ENCODE measurements at regions not wholly inside any gene's neighbourhood (a gene's known extent, or its start where the extent isn't known, plus 50 kb on each side); places are given as distances from the start of the nearest gene placed in this dataset.
"Not testable (repeated sequence)": the region's sequence is repeated elsewhere in the genome, so short reads cannot be mapped to it uniquely, and the experiment has no call there.

DNA sequence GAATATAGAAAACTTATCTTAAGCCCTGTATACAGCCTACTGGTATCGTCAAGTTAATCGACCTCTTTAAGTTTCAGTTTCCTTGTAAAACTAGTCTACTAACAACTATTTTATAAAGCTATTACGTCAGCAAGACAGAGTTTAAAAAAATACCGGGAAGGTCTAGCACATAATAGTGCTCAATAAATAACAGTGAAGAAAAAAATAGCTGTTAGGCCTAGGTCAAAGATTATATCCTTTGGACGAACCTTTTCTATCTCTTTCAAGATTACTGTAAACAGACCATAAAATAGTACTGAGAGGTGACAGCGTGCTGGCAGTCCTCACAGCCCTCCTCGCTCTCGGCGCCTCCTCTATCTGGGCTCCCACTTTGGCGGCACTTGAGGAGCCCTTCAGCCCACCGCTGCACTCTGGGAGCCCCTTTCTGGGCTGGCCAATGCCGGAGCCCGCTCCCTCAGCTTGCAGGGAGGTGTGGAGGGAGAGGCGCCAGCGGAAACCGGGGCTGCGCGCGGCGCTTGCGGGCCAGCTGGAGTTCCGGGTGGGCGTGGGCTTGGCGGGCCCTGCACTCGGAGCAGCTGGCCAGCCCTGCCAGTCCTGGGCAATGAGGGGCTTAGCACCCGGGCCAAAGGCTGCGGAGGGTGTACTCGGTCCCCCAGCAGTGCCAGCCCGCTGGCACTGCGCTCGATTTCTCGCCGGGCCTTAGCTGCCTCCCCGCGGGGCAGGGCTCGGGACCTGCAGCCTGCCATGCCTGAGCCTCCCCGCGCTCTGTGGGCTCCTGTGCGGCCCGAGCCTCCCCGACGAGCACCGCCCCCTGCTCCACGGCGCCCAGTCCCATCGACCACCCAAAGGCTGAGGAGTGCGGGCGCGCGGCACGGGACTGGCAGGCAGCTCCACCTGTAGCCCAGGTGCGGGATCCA lies 119.1 kb upstream of the HSF2 start:
- not testable (repeated sequence) for DNase-seq (ENCODE audit: low spot score)

DNA sequence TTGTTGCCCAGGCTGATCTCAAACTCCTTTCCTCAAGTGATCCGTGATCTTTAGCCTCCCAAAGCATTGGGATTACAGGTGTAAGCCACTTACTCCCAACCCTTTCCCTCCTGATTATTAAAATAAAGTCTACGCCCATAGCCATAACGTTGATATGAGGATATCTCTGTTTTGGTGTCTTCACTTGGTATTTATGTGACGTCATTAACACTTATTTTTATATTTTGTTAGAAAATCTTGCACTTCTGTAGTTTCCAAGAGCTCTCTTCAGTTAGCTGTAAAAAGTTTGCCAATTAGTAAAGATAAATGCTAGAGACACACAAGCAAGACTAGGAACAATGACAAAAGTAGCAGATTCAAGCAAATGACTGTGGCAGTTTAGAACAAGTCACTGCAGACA lies 115.6 kb upstream of the HSF2 start:
- DNase-seq (ENCODE audit: low spot score): no peak

DNA sequence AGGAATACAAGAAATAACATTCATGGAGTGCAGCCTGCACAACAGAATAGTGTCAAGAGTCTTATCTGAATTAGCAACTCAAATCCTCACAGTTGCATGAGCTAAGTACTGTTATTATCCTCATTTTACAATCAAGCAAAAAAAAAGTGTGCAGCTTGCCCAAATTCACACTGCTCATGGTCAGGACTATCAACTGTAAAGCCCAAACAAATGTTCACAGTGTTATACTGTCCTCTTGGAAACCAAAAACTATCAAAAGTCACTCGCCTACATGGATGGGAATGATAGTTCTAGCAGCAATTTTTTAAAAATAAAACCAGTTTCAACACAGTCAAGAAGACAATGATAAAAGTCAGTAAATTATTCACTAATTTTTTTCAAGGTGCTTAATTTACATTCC lies 114.6 kb upstream of the HSF2 start:
- no peak for DNase-seq (ENCODE audit: low spot score)

DNA sequence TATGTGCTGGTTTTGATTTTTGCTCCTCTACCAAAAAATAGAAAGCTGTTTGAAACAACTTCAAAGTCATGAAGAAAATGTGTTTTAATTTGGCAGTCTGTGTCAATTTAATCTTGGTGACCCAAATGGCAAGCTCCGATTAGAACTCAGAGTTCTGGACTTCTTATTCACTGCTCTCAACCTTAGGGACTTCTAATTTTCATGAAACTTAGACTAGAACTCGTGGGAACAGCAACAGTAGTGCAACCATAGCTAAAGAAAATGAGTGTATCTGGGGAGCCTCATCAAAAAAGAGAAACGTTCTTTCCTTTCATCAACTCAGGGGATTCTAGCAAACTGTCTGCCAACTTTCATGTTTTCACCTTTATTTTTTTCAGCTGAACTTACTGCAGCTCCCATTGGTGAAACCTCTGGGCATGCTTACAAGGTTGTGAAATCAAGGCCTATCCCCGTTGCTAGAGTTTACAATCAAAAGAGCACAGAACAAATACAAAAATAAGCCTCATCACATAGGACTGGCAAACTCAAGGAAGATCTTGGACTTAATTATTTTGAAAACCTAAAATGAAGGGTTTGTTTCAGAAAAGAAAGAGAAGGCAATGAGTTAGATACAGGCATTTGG lies 114.0 kb upstream of the HSF2 start:
- DNase-seq (ENCODE audit: low spot score): no peak

DNA sequence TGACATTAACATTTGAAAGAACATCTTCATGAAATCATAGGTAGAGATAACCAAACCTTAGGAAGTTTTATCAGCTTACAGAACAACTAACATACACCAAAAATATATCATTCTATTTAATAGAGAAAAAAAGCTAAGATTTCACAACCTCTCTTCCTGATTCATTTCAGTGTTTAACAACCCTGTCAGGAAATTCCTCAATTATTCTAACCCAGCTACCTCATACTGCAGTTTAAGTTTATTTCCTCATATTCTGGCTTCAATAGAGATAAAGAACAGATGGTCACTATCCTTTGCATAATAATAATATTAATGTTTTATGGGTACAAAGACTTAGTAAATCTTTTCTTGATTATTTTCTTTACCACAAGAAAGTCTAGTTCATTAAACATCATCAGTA lies 112.9 kb upstream of the HSF2 start:
- no peak for DNase-seq (ENCODE audit: low spot score)

DNA sequence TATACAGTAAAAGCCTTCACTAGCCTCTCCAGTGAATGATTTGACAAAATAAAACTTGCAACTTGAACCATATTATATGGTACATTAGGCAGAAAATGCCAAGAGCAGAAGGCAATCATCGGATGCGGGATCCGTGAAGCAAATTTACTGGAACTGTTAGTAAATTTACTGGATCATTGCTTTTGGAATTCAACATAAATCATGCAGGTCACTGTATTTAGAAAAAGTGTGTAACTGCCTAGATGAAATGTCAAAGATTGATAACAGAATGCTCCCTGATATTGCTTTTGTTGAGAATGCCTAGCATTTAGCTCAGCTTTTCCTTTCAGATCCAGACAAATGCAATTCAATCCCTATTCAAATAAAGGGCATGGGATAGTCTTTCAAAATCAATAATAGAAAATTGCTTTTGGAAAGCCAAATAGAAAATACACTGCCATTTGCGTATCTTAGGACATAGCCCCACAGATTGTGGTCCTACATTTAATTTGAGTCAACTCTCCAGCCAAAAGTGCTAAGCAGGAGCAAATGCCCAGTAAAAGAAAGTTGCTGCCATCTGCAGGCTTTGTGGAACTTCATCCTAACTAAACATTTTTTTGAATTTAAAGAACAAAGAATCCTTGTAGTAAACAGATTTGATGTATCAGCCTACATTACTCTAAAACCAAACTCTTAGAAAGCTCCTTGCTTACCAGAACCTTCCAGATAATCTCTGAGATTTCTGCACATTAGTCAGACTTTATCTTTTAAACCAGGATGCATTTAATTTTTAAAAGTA lies 109.5 kb upstream of the HSF2 start:
- DNase-seq (ENCODE audit: low spot score): no peak

DNA sequence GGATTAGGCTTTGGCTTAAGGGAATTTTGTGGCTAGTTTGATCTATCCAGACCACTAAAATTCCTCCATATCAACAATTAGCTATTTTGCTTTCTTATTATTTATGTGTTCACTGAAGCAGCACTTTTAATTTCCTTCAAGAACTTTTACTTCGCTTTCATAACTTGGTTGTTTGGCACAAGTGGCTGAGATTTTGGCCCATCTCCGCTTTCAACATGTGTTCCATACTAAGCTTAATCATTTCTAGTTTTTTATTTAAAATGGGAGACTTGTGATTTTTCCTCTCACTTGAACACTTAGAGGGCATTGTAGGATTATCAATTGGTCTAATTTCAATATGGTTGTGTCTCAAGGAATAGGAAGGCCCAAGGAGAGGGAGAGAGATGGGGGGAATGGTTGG lies 102.4 kb upstream of the HSF2 start:
- no peak for DNase-seq (ENCODE audit: low spot score)

DNA sequence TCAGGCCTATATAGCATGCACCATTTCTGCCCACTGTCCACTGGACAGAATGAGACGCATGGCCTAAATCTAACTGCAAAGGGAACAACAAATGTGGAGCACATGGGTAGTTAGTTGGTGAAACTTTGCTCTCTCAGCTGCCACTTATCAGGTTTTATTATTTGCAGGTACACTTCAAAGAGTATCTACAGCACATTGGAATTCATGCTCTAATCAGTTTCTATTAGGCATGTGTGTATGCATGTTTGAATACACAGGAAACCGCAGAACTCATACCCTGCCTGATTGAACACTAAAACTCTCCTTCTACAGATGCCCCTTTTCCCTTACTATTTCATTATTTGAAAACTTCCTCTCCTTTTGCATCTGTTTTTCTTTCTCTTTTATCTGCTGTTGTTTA lies 97.4 kb upstream of the HSF2 start:
- no peak for DNase-seq (ENCODE audit: low spot score)

DNA sequence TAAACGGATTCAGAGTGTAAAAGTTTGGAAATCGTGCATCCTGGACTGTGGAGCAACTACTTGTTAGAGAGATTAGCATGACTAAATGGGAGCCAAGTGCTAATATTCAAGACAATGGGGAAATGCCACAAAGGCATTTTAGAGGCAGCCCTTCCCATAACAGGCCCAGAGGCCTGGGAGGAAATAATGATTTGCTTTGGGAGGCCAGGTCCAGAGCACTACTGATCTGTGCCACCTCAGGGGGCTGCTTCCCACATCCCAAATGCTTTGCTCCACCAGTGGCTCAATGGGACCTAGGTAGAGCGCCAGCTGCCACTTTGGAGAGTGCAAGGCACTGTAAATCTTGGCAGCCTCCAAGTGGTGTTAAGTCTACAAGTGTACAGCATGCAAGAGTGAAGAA lies 91.9 kb upstream of the HSF2 start:
- DNase-seq (ENCODE audit: low spot score): no peak

DNA sequence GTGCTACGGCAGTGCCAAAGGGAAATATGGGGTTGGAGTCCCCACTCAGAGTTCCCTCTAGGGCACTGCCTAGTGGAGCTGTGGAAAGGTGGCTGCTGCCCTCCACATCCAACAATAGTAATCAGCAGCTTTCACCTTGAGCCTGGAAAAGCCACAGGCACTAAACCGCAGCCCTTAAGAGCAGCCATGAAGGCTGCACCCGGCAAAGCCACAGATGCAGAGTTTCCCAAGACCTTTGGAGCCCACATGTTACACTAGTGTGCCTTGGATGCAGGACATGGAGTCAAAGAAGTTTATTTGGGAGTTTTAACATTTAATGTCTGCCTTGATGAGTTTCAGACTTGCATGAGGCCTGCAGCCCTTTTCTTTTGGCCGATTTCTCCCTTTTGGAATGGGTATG lies 91.4 kb upstream of the HSF2 start:
- DNase-seq (ENCODE audit: low spot score): no peak

DNA sequence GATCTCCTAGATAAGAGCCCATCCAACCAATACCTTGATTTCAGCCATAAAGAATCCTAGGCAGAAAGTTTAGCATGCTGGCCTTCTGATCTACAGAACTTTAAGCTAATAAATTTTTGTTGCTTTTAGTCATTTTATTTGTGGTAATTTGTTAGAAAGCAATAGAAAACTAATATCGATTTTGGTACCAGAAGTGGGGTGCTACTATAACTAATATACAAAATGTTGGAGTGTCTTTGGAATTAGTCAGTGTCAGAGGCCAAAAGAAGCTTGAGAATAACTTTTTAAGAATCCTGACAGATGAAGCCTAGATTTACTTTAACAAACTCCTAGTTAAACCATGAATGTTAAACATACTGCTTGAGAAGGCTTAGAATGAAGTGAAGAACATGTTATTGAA lies 83.6 kb upstream of the HSF2 start:
- DNase-seq (ENCODE audit: low spot score): no peak

DNA sequence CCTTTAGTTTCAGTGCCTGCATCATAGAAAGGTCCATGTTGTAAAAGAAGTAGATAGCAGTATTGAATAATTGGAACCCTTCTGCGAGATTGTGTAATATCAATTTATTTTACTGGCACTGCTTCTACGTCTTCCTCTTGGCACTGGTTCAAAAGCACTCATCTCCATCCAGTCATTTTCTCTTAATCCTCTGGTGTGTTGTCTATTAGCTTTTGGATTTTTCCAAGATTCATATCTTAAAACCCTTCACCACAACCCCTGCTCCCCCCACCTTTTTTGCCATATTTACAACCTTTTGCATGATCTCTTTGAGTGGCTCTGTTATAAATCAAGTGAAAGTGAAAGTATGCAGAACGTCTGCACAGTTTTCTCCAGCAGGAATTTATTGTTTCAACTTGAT lies 76.6 kb upstream of the HSF2 start:
- no peak for DNase-seq (ENCODE audit: low spot score)

DNA sequence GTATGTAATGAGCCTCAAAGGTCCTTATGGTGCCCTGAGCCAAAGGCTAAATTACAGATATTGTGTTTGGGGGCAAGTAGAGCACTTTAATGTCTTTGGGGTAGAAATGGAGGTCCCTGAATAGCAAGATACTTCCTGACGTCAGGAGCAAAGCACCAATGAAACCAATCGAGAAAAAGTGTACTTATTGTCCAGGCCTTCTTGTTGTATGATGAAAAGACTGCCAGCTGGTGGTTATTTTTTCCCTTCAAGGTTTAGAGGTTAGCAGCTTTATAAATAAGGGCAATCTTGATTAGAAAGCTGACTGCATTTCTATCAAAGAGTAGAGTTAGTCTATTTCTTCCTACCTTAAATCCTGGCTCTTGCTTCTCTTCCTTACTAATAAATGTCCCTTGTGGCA lies 76.1 kb upstream of the HSF2 start:
- no peak for DNase-seq (ENCODE audit: low spot score)

DNA sequence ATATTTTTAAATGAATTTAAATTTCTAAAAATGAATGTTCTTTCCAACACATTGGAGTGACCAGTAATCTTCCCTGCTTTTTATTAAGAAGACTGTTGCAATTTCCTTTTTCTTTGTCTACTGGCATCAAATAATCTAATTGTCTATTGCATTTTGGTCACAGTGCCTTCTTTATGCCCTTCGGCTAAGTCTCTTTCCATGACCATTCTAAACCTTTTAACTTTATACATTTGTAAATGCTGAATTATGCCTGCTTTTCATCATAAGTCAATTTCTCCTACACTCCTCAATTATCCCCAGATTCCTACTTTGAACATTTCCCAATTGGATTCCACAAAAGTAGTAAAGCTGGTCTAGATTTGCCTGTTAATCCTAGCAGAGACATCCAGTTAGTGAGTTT lies 69.1 kb upstream of the HSF2 start:
- no peak for DNase-seq (ENCODE audit: low spot score)

DNA sequence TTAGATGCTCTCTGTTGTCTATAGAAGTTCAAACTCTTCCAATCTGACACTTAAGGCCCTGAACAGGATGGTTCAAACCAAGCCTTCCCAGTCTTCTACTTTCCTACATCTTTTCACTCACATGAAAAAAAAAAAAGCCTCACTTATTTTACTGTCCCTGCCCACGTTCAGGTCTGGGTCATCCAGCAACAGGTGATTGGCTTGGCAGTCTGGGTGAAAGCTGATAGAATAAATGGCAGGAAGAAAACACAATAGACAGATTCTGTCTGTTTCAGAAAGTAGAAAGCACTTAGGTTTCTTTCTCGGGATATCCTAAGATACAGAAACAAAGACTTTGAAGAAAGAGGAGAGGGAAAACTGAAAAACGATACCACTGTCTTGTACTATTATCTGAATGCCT lies 61.8 kb upstream of the HSF2 start:
- DNase-seq (ENCODE audit: low spot score): no peak

DNA sequence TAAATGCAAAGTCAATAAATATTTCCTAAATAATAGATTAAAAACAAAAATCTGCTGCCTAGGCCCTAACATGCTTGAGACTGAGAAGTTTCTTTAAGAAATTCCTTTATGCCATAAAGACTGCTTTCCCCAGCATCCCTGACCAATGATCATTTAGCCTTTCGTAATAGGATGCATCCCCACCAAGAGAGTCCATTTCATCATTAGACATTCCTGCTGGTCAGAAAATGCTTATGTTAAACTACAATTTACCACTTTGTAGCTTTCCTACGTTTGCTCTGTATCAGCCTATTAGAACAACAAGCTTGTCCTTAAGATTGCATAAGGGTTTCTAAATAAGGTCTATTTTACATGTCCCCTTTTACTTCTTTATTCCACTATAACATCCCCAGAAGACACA lies 59.8 kb upstream of the HSF2 start:
- no peak for DNase-seq (ENCODE audit: low spot score)

DNA sequence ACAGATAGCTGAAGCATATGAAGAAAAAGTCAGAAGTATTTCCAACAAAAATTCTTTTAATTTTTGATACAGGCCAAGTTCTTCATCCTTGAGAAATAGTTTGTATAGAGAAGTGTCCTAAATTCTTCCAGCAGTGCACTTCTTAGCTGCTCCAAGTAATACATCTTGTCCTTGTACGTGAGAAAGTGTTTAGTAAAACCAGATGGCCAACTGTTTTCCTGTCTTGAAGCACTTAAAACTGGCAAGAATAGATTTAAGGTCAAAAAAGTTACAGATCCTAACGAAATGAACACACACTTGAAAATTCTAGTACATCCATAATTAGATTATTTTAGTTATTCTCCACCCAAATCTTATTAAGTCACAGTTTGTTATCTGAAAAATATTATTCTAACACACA lies 52.2 kb upstream of the HSF2 start:
- DNase-seq (ENCODE audit: low spot score): no peak

DNA sequence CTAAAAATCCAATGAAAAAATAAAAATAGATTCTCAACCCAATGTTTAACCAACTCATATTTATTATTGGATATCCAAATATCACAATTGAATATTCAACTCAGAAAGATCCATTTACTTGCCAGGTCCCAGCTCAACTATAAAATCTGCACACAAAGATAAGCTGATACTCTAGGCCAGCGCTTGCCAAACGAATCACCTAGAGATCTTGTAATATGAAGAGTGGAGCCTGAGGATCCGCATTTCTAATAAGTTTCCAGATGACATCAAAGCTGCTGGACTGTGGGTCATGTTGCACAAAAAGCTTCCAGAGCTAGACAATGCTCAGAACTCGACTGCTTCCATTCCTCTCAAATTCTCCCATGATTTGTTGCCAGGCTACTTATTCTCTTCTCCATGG lies 51.7 kb upstream of the HSF2 start:
- DNase-seq (ENCODE audit: low spot score): no peak
